ENCODE measurements at regions not wholly inside any gene's neighbourhood (a gene's known extent, or its start where the extent isn't known, plus 50 kb on each side); places are given as distances from the start of the nearest gene placed in this dataset.
"Not testable (repeated sequence)": the region's sequence is repeated elsewhere in the genome, so short reads cannot be mapped to it uniquely, and the experiment has no call there.

DNA sequence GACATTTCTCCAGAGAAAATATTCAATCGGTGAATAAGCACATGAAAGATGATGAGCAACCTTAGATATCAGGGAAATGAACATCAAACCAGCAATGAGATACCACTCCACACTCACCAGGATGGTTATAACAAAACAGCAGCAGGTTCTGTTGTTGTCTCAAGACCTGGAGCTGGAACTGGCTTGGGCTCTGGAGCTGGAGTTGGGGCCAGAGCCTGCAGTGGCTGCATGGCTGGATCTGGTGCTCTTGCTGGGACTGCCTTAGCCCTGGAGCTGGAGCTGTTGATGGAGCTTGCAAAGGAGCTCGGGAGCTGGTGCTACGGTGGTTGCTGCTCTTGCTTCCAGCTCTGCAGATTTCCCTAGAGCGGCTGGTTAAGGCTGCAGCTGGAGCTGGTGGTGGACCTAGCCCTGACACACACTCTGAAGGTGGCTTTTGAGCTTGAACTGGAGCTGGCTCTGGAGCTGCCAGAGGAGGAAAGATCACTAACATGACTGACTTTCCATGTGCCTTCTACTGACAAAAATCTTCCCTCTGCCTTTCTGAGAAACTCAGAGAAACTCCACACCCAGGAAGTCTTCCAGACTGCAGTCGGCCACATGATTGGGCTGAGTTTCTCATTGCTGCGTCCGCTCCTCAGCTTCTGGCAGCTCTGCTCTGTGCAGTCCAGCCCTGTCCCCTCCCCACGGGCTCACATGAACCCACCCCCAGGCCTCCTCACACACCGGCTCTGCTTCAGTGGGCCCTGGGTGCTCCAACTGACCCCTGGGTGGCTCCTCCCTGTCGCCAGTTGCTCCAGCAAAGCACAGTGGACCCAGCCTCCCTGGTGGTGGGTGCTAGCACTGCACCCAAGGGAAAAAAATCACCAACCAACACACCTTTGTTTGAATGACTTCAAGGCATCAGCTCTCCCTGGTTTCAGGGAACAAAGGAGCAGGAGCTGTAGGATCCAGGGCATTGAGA is 139.1 kb upstream of the FMN2 start:
- DNase-seq: no peak

DNA sequence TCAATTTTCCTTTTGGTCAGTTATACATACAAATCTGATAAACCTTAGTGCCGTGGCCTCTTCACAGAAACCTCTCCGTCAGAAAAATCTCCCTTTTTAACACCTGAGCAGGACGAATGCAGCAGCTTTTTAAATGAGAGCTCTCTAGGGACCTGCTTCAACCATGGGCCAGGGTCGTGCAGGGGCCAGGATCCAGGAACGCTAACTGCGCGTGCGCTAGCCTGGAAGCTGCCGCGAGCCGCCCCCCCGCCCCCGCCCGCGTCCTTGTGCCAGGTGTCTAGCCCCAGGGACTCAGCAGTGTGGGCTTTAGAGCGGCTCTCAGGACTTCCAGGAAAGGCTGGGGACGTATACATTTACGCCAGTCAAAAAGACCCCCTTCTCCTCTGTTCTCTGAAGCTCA is 136.8 kb upstream of the FMN2 start:
- no peak for DNase-seq

DNA sequence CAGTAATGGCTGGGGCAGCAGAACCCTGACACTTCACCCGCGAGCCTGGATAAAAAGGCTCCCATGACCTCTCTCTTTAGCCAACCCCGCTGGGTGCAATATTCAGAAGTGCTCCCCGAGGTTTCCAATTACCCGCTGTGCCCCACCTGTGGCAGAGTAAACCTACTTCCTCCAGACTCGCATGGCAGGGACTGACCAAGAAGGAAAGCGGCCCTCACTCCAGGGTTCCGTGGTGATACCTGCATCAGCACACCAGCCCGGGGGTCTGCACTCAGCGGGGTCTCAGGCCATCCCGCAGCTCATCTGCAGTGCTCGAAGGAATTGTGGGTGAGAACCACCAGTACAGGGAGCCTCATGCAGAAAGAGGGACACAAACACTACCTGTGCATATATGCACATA is 136.3 kb upstream of the FMN2 start:
- no peak for DNase-seq

DNA sequence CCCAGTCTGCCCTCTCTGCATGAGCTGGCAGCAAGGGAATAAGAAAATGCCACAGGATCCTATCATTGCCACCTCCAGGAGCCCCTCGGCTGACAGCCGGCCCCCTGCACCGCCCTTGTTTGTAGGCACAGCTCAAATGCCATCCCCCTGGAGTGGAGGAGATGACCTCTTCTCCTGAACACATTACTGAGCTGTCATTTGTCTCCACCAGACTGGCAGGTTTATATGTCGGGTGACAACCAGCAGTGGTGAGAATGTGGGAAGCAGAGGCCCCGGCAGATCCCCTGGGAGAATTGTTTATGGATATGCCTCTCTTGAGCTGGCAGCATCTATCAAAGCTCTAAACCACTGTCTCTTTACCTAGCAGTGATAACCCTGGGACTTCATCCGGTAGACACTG is 135.4 kb upstream of the FMN2 start:
- no peak for DNase-seq

DNA sequence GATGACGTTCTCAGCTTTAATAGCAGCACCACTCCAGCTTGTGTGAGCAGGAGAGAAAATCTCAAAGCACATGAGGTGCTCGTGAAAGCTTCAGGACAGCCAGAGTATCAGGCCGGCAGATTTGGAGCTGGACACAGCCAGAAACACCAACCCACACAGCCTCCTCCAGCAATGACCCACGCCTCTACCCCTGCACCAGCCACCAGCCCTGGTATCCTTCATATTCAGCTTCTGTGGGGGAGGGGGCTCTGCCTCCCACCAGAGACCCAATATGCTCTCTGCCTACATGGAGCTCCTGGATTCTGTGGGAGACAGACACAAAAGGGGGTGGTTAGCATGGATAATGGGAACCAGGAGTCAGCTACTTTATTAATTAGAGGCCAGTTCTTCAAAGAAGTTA is 133.6 kb upstream of the FMN2 start:
- no peak for DNase-seq

DNA sequence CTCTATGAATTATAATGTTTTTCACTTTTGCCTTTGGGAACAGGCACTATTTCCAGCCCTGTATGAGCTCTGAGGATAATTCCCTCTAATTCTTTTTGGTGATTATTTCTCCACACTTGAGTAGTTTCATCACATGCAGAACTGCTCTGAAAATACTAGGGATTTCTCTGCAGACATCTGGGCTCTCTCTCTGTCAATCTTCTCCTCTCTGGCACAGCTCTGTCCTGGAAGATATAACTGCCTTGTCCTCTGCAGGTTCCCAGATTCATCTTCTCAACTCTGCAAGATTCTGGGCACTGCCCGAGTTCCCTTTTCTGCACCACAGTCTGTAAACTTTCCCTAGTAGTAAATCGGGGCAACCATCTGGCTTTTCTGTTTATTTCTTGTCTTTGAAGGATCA is 131.3 kb upstream of the FMN2 start:
- no peak for DNase-seq

DNA sequence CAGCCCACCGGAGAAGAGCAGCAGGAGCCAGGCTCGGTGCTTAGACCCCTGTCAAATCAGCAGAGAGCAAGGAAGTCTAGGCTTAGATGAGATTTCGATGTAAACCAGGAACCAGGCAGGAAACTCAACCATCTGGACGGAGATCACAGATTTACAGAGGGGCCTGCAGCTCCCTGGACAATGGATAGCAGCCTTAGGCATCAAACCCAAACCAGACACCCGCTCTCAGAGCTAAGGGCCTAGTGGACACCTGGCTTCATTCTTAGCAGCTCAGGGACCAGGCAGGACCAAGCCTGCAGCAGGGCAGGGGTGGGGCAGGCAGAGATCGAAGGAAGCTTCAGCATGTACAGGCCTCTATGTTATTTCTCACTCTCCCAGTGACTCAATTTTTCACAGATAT is 127.8 kb upstream of the FMN2 start:
- no peak for DNase-seq

DNA sequence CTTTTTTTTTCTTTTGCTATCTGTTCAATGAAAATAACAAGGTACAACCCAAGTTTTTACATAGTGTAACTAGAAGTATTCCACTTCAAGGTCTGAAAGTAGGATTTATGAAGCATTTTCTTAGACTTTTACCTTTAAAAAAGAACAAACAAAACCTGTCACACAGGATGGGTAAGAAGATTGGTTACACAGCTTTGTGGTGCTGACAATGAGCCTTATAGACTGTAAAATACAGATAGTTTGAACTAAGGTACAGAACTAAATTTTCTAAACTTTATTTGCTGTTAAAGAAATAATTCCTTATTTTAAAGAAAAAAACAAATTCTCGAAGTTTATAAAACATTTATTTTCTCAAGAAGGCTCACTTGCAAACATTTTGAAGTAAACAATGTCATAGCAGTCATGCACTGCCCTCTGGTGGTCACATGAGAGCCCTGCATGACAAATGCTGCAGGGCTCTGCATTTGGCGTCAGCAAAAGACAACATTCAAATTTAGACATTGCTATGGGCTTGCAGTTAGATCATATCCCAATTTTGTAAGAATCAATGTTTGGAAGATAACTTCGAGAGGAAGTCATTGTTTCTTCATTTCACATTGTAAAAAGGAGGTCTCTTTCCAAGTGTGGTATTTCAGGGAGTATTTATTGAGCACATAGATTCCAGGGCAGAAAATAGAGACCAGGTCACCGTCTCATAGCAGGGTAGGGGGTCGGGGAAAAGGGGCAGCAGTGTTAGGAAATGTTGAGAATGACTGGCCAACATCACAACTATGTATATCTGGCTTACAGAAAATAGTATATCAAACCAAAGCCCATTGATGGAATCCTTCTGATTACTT is 115.3 kb upstream of the FMN2 start:
- peak; percentile 78 for DNase-seq

DNA sequence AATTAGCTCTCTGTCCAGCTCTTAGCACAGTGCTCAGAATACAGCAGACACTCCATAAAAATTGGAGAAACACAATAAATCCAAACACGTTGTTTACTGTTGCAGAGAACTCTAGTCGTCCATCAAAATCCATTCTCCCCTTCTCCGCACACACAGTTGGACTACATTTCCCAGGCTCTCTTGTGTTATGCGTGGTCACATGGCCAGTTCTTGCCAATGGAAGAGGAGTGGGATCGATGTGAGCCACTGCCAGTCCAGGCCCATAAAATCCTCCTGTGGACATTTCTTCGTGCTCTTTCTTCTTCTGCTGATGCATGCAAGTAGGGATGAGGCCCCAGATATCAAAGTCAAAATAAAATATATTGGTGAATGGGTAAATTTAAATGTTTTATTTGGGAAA is 114.3 kb upstream of the FMN2 start:
- DNase-seq: no peak

DNA sequence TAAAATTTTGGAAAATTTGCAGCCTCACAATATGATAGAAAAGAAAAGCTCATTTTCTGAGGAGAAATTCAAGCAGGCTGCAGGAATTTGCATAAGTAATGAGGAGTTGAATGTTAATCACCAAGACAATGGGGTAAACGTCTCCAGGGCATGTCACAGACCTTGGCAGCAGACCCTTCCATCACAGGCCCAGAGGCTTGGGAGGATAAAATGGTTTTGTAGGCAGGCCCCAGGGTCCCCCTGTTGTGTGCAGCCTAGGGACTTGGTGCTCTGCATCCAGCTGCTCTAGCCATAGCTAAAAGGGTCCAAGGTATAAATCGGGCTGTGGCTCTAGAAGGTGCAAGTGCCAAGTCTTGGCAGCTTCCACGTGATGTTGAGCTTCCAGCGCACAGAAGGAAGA is 112.2 kb upstream of the FMN2 start:
- DNase-seq: no peak

DNA sequence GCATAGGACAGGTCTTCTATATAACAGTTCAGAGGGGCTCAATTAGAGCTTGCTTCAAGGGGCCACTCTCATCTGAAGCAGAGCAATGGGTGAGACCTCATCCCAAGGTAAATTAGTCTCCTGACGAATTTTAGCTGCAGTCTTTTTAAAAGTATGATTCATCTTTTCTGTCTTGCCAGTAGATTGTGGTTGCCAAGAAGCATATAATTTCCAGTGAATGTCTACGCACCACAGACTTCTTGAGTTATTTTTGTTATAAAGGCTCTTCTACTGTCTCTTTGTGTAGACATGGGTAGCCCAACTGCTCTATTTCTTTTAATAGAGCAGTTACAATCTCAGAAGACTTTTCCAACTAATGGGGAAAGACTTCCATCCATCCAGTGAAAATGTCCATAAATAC is 108.9 kb upstream of the FMN2 start:
- no peak for DNase-seq

DNA sequence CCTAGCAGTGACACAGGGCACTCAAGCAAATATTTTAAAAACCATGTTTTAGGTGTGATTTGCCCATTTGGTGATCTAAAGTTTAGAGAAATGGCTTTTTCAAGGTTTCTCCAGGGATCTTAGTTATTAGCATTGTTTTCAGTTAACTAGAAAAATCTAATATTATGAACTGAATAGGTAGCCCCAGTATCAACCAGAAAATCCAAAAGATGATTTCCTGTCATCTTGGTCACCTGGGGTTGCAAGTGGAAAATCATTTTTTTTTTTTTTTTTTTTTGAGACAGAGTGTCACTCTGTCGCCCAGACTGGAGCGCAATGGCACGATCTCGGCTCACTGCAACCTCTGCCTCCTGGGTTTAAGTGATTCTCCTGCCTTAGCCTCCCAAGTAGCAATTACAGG is 106.6 kb upstream of the FMN2 start:
- no peak for DNase-seq

DNA sequence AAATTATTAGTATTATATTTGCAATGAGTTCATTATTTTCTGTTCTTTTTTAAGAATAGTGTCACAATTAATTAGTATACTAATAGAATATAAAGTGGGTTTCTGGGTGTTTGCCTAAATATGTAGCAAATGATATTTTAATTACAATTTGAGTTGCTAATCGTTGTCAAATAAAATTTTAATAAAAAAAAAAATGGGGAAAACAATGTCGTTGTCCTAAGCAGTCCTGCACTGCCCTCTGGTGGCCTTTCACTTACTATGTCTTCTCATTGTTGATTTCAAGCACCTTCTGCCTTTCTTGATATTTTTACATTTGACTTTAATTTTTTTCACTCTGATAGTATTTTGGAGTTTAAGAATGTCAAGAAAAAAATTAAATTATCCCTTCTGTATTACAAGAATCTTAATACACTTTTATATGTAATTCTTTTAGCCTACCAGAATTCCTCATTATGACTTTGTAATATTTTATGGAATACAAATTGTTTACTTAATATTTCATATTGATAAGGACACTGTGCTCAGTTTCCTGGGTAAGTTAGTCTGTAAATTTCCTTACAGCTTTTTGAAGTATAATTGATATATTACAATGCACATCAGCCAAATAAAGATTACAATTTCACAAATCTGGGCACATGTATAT is 104.5 kb upstream of the FMN2 start:
- peak; percentile 67 for DNase-seq

DNA sequence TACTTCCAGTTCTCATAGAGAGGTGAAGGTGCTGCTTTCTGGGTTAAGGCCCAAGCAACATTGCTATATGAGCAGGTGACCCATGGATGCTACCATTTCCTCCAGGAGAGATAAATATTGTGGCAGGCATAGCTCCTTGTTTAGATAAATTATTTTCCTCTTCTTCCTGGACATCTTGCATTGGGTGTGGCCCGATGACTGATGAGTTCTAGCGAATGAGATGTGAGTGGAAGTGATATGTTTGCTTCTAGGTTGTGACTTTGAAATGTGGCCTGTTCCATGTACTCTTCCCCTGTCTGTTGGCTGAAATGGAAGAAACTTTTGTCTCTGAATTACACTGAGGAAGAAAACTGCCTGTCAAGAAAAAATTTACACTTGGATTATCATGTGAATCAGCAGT is 101.7 kb upstream of the FMN2 start:
- no peak for DNase-seq

DNA sequence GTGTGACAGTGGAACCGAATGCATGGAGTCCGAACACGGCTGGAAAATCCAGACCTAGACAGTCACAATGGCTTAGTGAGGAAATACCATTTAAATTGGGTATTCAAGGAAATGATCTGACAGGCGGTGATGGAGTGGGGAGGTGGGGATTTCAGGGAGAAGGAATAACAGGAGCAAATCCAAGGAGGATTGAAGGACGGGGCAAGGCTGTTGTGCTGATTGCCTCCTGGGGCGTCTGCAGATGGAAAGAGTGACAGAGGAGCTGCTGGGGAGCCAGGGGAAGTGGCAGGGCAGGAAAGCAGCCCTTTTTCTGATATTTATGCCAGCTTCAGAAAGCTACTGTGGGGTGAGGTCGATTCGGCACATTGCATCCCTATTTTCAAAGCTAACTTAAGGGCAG is 99.1 kb upstream of the FMN2 start:
- not testable (repeated sequence) for DNase-seq

DNA sequence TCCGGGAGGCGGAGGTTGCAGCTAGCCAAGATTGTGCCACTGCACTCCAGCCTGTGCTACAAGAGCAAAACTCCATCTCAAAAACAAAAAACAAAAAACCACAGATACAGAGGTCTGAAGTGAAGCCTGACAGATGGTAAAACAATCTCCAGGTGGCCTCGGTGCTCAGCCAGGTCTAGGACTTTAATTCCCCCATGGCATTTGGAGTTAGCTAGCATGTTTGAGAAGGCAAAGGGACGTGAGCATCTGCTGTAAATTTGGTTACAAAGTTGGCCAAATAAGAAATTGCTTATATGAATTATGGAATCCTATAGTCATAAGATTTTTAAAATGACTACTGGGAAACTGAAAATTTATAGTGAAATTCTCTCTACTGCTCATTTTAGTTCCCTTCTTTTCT is 98.3 kb upstream of the FMN2 start:
- no peak for DNase-seq

DNA sequence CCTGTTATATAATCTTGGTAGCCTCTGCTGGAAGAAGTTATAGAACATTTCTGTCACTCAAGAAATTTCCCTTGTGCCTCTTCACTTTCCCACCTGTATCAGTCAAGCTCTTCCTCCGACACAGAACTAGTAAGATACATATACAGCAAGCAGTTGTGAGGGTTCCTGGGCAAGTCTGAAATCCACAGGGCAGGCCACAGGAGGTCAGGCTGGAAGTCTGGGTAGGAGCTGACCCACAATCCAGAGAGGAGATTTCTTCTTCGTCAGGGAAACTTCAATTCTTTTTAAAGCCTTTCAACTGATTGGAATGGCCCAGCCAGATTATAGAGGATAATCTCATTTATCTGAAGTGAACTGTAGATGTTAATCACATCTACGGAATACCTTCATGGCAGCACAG is 96.4 kb upstream of the FMN2 start:
- no peak for DNase-seq

DNA sequence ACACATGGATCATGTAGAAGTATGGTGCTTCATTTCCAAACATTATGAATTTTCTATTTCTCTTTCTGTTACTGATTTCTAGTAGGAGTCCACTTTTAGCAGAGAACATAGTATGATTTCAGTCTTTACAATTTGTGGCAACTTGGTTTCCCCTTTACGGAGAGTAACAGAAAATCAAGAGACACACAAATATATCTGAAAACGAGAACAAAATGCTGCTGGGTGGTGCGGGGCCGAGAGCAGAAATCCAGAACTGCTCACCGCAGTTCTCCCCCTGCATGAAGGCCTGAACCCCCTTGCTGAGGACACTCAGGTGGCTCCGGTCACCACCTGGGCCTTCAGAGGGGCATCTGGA is 94.5 kb upstream of the FMN2 start:
- peak; percentile 21 for DNase-seq

DNA sequence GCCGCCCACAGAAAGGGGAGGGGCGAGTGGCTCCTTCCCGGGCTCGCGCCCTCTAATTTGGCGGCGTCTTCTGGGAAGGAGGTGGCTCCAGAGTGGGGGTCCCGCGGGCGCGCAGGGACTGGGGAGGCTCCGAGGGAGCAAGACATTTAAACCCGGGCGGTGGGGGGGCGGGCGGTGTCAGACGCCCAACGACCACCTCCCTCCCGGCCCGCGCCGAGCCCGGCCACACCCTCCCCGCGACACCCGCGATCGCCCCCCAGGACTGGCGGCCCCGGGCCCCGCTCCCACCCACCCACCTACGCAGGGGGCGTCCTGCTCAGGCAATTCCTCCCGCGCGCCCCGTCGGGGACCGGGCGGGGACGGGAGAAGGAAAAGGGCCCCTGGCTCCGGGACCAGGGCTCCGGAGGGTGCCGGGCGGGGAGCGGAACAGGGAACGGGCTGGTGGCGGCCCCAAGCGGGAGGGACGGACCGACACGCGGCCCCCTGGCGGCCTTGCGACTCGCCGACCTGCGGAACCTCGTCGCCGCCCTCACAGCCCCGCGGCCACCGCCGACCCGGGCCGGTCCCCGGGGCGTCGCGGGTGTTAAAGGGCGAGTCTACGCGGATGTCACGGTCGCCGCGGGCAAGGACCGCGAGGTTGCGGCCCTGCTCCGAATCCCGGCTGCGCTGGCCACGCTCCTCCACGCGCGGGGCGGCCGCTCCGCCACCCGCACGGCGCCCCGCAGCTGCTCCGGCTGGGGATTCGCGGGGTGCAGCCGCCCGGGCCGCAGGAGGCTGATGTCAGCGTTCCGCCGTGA is 94.0 kb upstream of the FMN2 start:
- peak; percentile 50 for DNase-seq

DNA sequence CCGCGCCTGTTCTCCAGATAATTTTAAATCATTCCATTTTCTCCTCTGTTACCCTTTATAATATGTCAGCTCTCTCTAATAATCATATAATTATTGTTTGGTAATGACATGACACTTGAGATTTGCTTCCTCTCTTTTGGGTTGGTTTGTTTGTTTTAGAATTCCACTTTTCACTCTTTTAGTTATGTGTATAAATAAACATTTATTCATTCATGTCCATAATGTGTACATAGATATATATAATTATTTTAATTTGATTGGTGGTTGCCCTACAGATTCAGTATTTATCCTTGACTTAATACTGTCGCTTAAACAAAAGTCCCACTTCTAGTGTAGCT is 93.4 kb upstream of the FMN2 start:
- DNase-seq: no peak

DNA sequence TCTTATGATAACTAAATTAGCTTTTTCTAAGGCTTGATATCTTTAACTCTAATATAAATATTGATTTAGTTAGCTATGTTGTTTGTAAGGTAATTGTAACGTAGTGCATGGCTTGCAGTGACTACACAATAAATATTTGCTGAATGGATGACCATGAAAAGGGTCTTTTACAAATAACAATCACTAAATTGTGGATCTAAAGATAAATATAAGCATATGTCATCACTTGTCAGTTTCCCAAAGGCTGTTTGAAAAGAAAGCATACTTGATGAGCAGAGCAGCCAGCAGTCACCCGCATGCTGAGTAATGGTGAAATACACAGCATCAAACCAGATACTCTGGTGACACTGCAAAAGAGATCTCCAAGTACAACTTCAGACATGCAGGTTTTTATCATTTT is 92.5 kb upstream of the FMN2 start:
- DNase-seq: peak; percentile 3

DNA sequence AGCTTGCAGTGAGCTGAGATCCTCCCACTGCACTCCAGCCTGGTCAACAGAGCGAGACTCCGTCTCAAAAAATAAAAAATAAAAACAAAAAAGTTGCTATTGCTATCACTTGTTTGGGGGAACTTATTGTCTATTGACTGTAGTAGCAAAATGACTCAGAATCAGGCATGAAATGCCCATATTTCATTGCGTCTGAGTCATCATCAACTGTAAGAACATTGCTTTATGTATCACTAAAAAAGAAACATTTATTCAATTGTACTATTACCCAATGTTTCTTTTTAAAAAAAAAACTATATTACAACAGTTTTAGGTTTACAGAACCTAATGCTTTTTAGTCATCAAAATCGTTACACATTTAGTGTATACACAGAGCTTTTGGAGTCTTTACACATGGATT is 91.0 kb upstream of the FMN2 start:
- no peak for DNase-seq

DNA sequence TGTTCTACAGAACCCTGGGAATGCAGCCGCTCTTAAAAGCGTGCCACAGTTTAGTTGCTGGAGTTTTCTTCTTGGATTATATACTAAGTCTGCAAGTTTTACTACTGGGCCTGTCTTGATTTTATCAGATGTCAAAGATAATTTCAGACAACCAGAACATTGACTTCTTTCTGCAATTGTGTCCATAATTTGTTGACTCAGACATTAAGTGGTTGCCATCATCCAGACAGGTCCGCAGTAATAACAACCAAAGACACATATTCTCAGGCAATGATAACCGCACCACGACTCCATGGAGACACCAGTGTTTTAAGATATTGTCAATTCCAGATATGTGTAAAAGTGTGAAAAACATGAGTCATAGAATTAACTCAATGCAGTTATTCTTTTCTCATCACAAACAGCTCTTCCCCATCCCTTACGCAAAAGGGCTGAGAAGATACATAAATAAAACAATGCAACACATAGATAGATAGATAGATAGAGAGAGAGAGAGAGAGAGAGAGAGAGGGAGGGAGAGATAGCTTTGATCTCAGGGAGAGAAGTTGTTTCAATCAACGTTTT is 90.4 kb upstream of the FMN2 start:
- DNase-seq: no peak

Data from eye (tissue), 1 donor.